K562 (cell line): ENCODE measurements at regions not wholly inside any gene's neighbourhood (a gene's known extent, or its start where the extent isn't known, plus 50 kb on each side); places are given as distances from the start of the nearest gene placed in this dataset.

Experiments used
- ATAC-seq: fragments of 200-7000 bp; cut with Tn5 transposase; 3 replicates; pipeline ENCODE4 v1.9.1; 2020; ENCODE audit warnings: moderate library complexity
- BruUV-seq: library from RNA; stranded (reverse); fragments of 400-500 nt; replicated peaks from 2 replicates; lab custom pipeline; 2021; lab: Mats Ljungman, UMichigan
- CTCF ChIA-PET: fragments of 300-600 bp; formaldehyde crosslinking; extraction: SDS; loops from one replicate; lab custom pipeline; 2021; ENCODE audit warnings: low intra/inter-chr PET ratio; lab: Yijun Ruan, JAX
- POLR2A ChIA-PET: fragments of 300-600, 350-650 bp; sonication (Branson Sonifier 250); formaldehyde crosslinking; extraction: SDS; loops from one replicate; lab custom pipeline; 2021; ENCODE audit warnings: antibody characterized with exemption, inconsistent platforms; lab: Yijun Ruan, JAX
- DNase-seq, 4 experiments: peaks; one replicate each; pipeline versions ENCODE4 v3.0.0 to v3.0.0-alpha.2; 2011 to 2018; ENCODE audit warnings: low spot score in 3 of 4, mixed read lengths in 3 of 4; ENCODE audit errors: extremely low read depth in 1 of 4
- FAIRE-seq: peaks from 2 replicates; lab custom pipeline; 2011; peaks lifted over from hg19 to GRCh38; lab: Jason Lieb, UNC
- H2AFZ ChIP-seq: 2 replicates; pipeline ENCODE4 v1.6.0; 2011; ENCODE audit warnings: low read depth, low read length, control low read depth, inconsistent platforms
- H3K27ac ChIP-seq: fragments of 200-600 bp; 3 replicates; pipeline ENCODE4 v1.8.0; 2011; ENCODE audit warnings: low read depth, mild to moderate bottlenecking, control low read depth, inconsistent platforms, low read length, moderate library complexity, mixed read lengths; ENCODE audit errors: extremely low read depth
- H3K27me3 ChIP-seq, 2 experiments: fragments of 300-600 bp in 1 of 2; 2 replicates in 1 of 2; 3 replicates in 1 of 2; pipeline versions ENCODE4 v1.6.0 to v1.8.0; 2011; ENCODE audit warnings: inconsistent platforms in 2 of 2, low read length in 2 of 2, mild to moderate bottlenecking in 1 of 2, mixed read lengths in 1 of 2, moderate library complexity in 1 of 2; ENCODE audit not compliant: control insufficient read depth in 2 of 2, insufficient read depth in 2 of 2
- H3K36me3 ChIP-seq: fragments of 300-600 bp; 3 replicates; pipeline ENCODE4 v1.8.0; 2011; ENCODE audit warnings: mild to moderate bottlenecking, low read length, inconsistent platforms; ENCODE audit not compliant: control insufficient read depth, insufficient read depth
- H3K4me1 ChIP-seq, 2 experiments: fragments of 200-600 bp in 1 of 2; replicated peaks in 1 of 2; 2 replicates in 1 of 2; 3 replicates in 1 of 2; pipeline versions ENCODE4 v1.5.1 to v1.8.0; 2011; ENCODE audit warnings: inconsistent platforms in 2 of 2, low read length in 2 of 2, mild to moderate bottlenecking in 1 of 2, mixed read lengths in 1 of 2, moderate library complexity in 1 of 2; ENCODE audit not compliant: control insufficient read depth in 2 of 2, insufficient read depth in 2 of 2
- H3K4me2 ChIP-seq: 2 replicates; pipeline ENCODE4 v1.6.1; 2011; ENCODE audit warnings: low read length, control low read depth, inconsistent platforms, mixed read lengths; ENCODE audit not compliant: insufficient read depth
- H3K4me3 ChIP-seq: fragments of 200-600 bp; sonication (generic), shearing (Covaris generic); 2 replicates; pipeline ENCODE4 v1.5.1; 2016; ENCODE audit warnings: control low read depth, inconsistent platforms
- H3K79me2 ChIP-seq: fragments of 200-600 bp; 3 replicates; pipeline ENCODE4 v1.8.0; 2011; ENCODE audit warnings: low read length, inconsistent platforms; ENCODE audit not compliant: control insufficient read depth, insufficient read depth
- H3K9ac ChIP-seq, 2 experiments: 2 replicates each; pipeline versions ENCODE4 v1.6.0 to v1.6.1; 2011; ENCODE audit warnings: low read depth in 2 of 2, low read length in 2 of 2, control low read depth in 1 of 2, inconsistent platforms in 1 of 2, mild to moderate bottlenecking in 1 of 2, mixed read lengths in 1 of 2; ENCODE audit not compliant: insufficient read depth in 1 of 2
- H3K9me1 ChIP-seq: one replicate; pipeline ENCODE4 v1.6.0; 2011; ENCODE audit warnings: inconsistent platforms, mild to moderate bottlenecking, low read length, moderate library complexity; ENCODE audit not compliant: control insufficient read depth, insufficient read depth
- H3K9me3 ChIP-seq: replicated peaks from 2 replicates; pipeline ENCODE4 v1.5.1; 2011; ENCODE audit warnings: low read depth, low read length, inconsistent platforms; ENCODE audit not compliant: control insufficient read depth, insufficient read depth
- H4K20me1 ChIP-seq: replicated peaks from 2 replicates; pipeline ENCODE4 v1.6.1; 2011; ENCODE audit warnings: low read length, inconsistent platforms, mixed read lengths; ENCODE audit not compliant: control insufficient read depth, insufficient read depth
- EZH2 ChIP-seq: IDR thresholded peaks from 2 replicates; pipeline ENCODE4 v1.6.1; 2012; ENCODE audit warnings: low read depth, mild to moderate bottlenecking, inconsistent platforms, low read length, borderline replicate concordance
- MAZ ChIP-seq, 2 experiments: fragments of 450-650 bp in 1 of 2; sonication (generic) in 1 of 2; formaldehyde crosslinking; IDR thresholded peaks in 1 of 2; conservative IDR thresholded peaks in 1 of 2; 2 replicates each; pipeline versions ENCODE4 v1.4.0 to v1.5.0; 2020; ENCODE audit warnings: mild to moderate bottlenecking in 1 of 2, missing genetic modification reagents in 1 of 2
- SIN3A ChIP-seq, 2 experiments: fragments of 150-350 bp in 1 of 2; IDR thresholded peaks; 2 replicates each; pipeline ENCODE4 v1.6.1; 2011 to 2016; ENCODE audit warnings: borderline replicate concordance in 2 of 2, low read depth in 2 of 2, low read length in 2 of 2, mild to moderate bottlenecking in 2 of 2, moderate library complexity in 2 of 2; ENCODE audit not compliant: control insufficient read depth in 1 of 2
- ZBTB1 ChIP-seq: sonication (generic); formaldehyde crosslinking; IDR thresholded peaks from 2 replicates; pipeline ENCODE4 v1.8.1; 2023; ENCODE audit warnings: missing genetic modification reagents, low read depth, mild to moderate bottlenecking, borderline replicate concordance
- WGBS: fragments of 100-300 bp; shearing (Covaris generic); methylation state at CpG from one replicate; pipeline ENCODE4 v1.1.6; 2016; ENCODE audit warnings: low coverage, mixed read lengths; ENCODE audit not compliant: insufficient coverage; ENCODE audit errors: missing lambda C conversion rate; 5-methylcytosine and 5-hydroxymethylcytosine counted together
- in situ Hi-C: fragments of 300-500 bp; cut with MboI; formaldehyde crosslinking; loops from 4 replicates; pipeline ENCODE4 v1.15.0; 2018; ENCODE audit warnings: inconsistent platforms, mixed read lengths
- intact Hi-C: fragments of 100-400 bp; cut with micrococcal nuclease; formaldehyde crosslinking; loops from 2 replicates; pipeline ENCODE4 v1.14.2; 2022
- TF ChIP-seq, protein P1 (sequence below), 2 experiments: fragments of 450-650 bp; IDR thresholded peaks; 2 replicates each; pipeline ENCODE4 v1.6.1; 2016; ENCODE audit warnings: mild to moderate bottlenecking in 2 of 2, borderline replicate concordance in 1 of 2, low read depth in 1 of 2, moderate library complexity in 1 of 2
- TF ChIP-seq, protein P2 (sequence below), 2 experiments: fragments of 450-650 bp; IDR thresholded peaks; 2 replicates each; pipeline ENCODE4 v1.6.1; 2018; ENCODE audit warnings: mild to moderate bottlenecking in 2 of 2, low read depth in 1 of 2; ENCODE audit not compliant: partially characterized antibody in 2 of 2

DNA sequence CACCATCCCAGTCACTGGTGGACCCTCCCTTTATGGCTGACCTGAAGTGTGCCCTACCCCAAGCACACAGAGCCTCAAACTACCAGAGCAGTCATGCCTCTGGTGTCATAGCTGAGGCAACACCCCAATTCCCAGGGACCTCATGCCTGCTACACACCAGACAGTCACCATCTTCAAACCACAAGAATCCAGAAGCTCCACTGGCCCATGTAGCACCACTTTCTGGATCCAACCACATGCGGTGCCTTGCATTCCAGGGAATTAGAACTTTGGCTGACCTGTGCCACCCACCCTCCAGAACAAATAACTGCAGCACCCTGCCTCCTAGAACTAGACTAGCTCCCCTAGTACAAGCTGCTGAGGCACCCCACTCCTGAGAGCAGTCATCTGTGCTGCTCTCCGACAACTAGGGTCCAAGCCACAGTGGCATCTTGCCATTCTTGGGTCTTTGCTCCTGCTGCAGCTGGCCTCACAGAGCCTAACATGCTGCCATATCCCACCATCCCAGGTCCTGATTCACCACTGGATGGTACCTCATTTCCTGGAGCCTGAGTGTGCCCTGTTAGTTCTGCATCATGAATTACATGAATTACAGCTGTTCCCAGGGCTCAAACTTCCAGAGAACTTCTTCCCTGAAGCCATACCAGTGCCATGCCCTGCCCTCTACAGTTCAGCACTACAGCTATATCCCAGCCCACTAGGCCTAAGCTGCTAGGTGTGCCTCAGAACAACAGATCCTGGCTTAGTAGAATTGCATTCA, 243.8 kb upstream of the CHST9 start:
- no peaks in the 10 kb centered on the region for H3K9me1 ChIP-seq
- ATAC-seq (no peak), FAIRE-seq (no peak), DNase-seq (no peak)
- no peak overlapping the region for H3K9ac ChIP-seq
- H3K36me3 ChIP-seq: no peaks in the 10 kb centered on the region
- intact Hi-C loops (no loop called here), in situ Hi-C loops (no loop called here)
- H3K79me2 ChIP-seq: no peaks in the 10 kb centered on the region
- no peaks in the 10 kb centered on the region for H3K4me1 ChIP-seq
- H3K4me2 ChIP-seq: no peak overlapping the region
- no peaks in the 10 kb centered on the region for H3K27me3 ChIP-seq
- WGBS: 0% methylated on average over 2 of the region's 2 CpGs
- H3K4me3 ChIP-seq: no peak overlapping the region
- ChIA-PET POLR2A (no interaction called here), CTCF (no interaction called here)
- no TSS peak for BruUV-seq
- H3K9me3 ChIP-seq: peaks cover 2% of the 10 kb centered on the region; the same call in 1 of the 2 replicates
- no peak overlapping the region for H3K27ac ChIP-seq
- H4K20me1 ChIP-seq: no peaks in the 10 kb centered on the region
- H2AFZ ChIP-seq: no peak overlapping the region
- TF ChIP-seq SIN3A (IDR thresholded peaks at IDR 0.05; ENCODE audit: borderline replicate concordance in 2 of 2, control insufficient read depth in 1 of 2, low read depth in 2 of 2, low read length in 2 of 2): no peak
- TF ChIP-seq, protein P1, sequence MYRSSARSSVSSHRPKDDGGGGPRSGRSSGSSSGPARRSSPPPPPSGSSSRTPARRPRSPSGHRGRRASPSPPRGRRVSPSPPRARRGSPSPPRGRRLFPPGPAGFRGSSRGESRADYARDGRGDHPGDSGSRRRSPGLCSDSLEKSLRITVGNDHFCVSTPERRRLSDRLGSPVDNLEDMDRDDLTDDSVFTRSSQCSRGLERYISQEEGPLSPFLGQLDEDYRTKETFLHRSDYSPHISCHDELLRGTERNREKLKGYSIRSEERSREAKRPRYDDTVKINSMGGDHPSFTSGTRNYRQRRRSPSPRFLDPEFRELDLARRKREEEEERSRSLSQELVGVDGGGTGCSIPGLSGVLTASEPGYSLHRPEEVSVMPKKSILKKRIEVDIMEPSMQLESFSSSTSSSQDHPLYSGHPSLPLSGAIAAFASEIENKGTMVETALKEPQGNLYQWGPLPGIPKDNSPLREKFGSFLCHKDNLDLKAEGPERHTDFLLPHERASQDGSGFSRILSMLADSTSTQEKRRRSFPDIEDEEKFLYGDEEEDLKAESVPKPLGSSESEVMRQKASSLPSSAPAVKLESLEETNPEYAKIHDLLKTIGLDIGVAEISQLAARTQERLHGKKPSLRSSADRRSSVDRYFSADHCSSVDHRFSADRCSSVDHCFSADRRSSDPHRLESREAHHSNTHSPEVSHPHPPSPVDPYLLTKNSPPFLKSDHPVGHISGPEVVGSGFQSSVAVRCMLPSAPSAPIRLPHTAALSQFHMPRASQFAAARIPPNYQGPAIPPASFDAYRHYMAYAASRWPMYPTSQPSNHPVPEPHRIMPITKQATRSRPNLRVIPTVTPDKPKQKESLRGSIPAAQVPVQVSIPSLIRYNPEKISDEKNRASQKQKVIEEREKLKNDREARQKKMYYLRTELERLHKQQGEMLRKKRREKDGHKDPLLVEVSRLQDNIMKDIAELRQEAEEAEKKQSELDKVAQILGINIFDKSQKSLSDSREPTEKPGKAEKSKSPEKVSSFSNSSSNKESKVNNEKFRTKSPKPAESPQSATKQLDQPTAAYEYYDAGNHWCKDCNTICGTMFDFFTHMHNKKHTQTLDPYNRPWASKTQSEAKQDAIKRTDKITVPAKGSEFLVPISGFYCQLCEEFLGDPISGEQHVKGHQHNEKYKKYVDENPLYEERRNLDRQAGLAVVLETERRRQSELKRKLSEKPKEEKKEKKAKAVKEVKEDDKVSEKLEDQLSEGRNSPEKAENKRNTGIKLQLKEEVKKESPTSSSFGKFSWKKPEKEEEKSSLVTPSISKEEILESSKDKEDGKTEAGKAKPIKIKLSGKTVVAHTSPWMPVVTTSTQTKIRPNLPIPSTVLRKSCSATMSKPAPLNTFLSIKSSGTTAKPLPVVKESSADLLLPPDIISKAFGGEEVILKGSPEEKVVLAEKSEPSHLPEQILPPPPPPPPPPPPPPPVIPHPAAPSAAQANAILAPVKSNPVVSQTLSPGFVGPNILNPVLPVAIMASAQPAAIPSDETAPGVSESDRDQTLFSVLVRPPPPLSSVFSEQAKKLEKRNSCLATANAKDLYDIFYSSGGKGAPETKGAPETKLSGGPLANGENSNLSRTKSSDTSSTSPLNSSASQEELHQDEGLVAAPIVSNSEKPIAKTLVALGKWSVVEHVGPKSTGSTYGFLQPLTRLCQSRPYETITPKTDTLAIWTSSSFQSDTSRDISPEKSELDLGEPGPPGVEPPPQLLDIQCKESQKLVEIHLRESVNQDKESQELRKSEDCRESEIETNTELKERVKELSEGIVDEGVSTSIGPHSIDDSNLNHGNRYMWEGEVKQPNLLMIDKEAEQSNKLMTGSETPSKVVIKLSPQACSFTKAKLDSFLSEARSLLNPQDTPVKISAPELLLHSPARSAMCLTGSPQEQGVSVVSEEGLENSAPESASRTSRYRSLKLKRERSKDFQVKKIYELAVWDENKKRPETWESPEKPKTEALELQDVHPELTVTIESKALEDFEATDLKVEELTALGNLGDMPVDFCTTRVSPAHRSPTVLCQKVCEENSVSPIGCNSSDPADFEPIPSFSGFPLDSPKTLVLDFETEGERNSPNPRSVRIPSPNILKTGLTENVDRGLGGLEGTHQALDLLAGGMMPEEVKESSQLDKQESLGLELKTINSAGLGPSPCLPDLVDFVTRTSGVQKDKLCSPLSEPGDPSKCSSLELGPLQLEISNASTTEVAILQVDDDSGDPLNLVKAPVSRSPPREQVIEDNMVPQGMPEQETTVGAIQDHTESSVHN (IDR thresholded peaks at IDR 0.05; ENCODE audit: borderline replicate concordance in 1 of 2, low read depth in 1 of 2): no peak
- no peak for TF ChIP-seq EZH2
- TF ChIP-seq MAZ (CRISPR knock-in tag; conservative IDR thresholded peaks at IDR 0.05 in 1 of 2, IDR thresholded peaks at IDR 0.05 in 1 of 2): no peak
- TF ChIP-seq, protein P2, sequence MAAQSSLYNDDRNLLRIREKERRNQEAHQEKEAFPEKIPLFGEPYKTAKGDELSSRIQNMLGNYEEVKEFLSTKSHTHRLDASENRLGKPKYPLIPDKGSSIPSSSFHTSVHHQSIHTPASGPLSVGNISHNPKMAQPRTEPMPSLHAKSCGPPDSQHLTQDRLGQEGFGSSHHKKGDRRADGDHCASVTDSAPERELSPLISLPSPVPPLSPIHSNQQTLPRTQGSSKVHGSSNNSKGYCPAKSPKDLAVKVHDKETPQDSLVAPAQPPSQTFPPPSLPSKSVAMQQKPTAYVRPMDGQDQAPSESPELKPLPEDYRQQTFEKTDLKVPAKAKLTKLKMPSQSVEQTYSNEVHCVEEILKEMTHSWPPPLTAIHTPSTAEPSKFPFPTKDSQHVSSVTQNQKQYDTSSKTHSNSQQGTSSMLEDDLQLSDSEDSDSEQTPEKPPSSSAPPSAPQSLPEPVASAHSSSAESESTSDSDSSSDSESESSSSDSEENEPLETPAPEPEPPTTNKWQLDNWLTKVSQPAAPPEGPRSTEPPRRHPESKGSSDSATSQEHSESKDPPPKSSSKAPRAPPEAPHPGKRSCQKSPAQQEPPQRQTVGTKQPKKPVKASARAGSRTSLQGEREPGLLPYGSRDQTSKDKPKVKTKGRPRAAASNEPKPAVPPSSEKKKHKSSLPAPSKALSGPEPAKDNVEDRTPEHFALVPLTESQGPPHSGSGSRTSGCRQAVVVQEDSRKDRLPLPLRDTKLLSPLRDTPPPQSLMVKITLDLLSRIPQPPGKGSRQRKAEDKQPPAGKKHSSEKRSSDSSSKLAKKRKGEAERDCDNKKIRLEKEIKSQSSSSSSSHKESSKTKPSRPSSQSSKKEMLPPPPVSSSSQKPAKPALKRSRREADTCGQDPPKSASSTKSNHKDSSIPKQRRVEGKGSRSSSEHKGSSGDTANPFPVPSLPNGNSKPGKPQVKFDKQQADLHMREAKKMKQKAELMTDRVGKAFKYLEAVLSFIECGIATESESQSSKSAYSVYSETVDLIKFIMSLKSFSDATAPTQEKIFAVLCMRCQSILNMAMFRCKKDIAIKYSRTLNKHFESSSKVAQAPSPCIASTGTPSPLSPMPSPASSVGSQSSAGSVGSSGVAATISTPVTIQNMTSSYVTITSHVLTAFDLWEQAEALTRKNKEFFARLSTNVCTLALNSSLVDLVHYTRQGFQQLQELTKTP (IDR thresholded peaks at IDR 0.05; ENCODE audit: low read depth in 1 of 2, partially characterized antibody in 2 of 2): no peak
- TF ChIP-seq ZBTB1 (CRISPR knock-in tag): no peak
